PC-9 (cell line): ENCODE measurements at regions not wholly inside any gene's neighbourhood (a gene's known extent, or its start where the extent isn't known, plus 50 kb on each side); places are given as distances from the start of the nearest gene placed in this dataset.

Experiments used
- BruUV-seq: library from RNA; stranded (reverse); fragments of 400-500 nt; replicated peaks from 2 replicates; lab custom pipeline; 2021; lab: Mats Ljungman, UMichigan
- CTCF ChIA-PET: fragments of 300-600 bp; sonication (Branson Sonifier 250); formaldehyde crosslinking; loops from one replicate; lab custom pipeline; 2022; ENCODE audit warnings: antibody characterized with exemption; lab: Charles Lee
- POLR2A ChIA-PET: fragments of 300-600 bp; sonication (Branson Sonifier 250); formaldehyde crosslinking; loops from one replicate; lab custom pipeline; 2022; ENCODE audit warnings: antibody characterized with exemption; ENCODE audit not compliant: unreplicated experiment; lab: Charles Lee
- DNase-seq, 2 experiments: peaks; one replicate each; pipeline versions ENCODE4 v3.0.0 to v3.0.0-alpha.2; 2015 to 2022; ENCODE audit warnings: mixed read lengths in 1 of 2
- H2AFZ ChIP-seq: fragments of 200-600 bp; sonication (generic); 2 replicates; pipeline ENCODE4 v1.8.1; 2017; ENCODE audit warnings: antibody characterized with exemption
- H3F3A ChIP-seq: fragments of 200-600 bp; sonication (generic); 2 replicates; pipeline ENCODE4 v1.8.1; 2017; ENCODE audit warnings: antibody characterized with exemption, mild to moderate bottlenecking, low read depth; ENCODE audit not compliant: insufficient read depth
- H3K27ac ChIP-seq: fragments of 200-600 bp; sonication (generic); 2 replicates; pipeline ENCODE4 v1.6.1; 2016; ENCODE audit warnings: mixed run types
- H3K27me3 ChIP-seq: fragments of 200-600 bp; sonication (generic); 2 replicates; pipeline ENCODE4 v1.6.1; 2016; ENCODE audit warnings: low read depth, mixed run types; ENCODE audit not compliant: insufficient read depth
- H3K36me3 ChIP-seq: fragments of 200-600 bp; sonication (generic); 2 replicates; pipeline ENCODE4 v1.6.1; 2016; ENCODE audit warnings: low read depth, mixed run types
- H3K4me1 ChIP-seq: fragments of 200-600 bp; sonication (generic); replicated peaks from 2 replicates; pipeline ENCODE4 v1.6.1; 2016; ENCODE audit warnings: mixed run types; ENCODE audit not compliant: insufficient read depth
- H3K4me2 ChIP-seq: fragments of 200-600 bp; sonication (generic); 2 replicates; pipeline ENCODE4 v1.6.1; 2017; ENCODE audit warnings: mixed run types
- H3K4me3 ChIP-seq: fragments of 200-600 bp; sonication (generic); 2 replicates; pipeline ENCODE4 v1.6.1; 2016; ENCODE audit warnings: mixed run types
- H3K79me2 ChIP-seq: fragments of 200-600 bp; sonication (generic); 2 replicates; pipeline ENCODE4 v1.6.1; 2017; ENCODE audit warnings: low read depth, mixed run types
- H3K9me2 ChIP-seq: fragments of 200-600 bp; sonication (generic); 2 replicates; pipeline ENCODE4 v1.8.1; 2017; ENCODE audit warnings: mild to moderate bottlenecking; ENCODE audit not compliant: insufficient read depth
- H3K9me3 ChIP-seq: fragments of 200-600 bp; sonication (generic); 2 replicates; pipeline ENCODE4 v1.8.1; 2016; ENCODE audit warnings: low read depth; ENCODE audit not compliant: insufficient read depth
- H4K20me1 ChIP-seq: fragments of 200-600 bp; sonication (generic); 2 replicates; pipeline ENCODE4 v1.8.1; 2017; ENCODE audit not compliant: insufficient read depth
- EZH2 ChIP-seq: fragments of 200-600 bp; sonication (generic); IDR thresholded peaks from 2 replicates; pipeline ENCODE4 v1.8.0; 2017; ENCODE audit warnings: antibody characterized with exemption, low read depth
- intact Hi-C: fragments of 100-400 bp; cut with micrococcal nuclease; formaldehyde crosslinking; loops from one replicate; pipeline ENCODE4 v1.10.0; 2022; ENCODE audit not compliant: unreplicated experiment
- TF ChIP-seq, protein P1 (sequence below): fragments of 200-600 bp; sonication (generic); conservative IDR thresholded peaks from 2 replicates; pipeline ENCODE4 v1.6.1; 2017; ENCODE audit warnings: mixed run types, antibody characterized with exemption, mild to moderate bottlenecking, moderate library complexity

DNA sequence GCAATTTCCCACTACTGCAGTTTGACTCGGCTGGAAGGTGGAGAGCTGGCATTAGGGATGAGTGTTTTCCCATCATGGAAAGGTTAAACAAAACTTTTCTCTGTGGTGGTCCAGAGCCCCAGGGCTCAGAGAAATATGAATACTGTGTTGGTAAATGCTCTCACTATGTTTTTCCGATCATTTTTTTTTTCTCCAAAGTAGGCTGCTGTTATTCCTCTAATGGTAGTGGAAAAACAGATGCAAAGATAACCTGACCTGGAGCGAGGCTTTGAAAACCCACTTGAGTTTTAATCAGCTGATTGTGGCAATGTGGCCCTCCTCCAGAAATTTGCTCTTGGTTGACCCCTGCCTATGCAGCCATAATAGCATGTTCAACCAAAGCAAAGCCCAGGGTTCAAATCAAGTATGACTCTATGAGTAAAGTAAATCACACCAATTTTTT is 320.8 kb upstream of the CTNNB1 start:
- no peaks in the 10 kb centered on the region for H3K79me2 ChIP-seq
- H2AFZ ChIP-seq, result no peak overlapping the region
- no peaks in the 10 kb centered on the region for H3K9me2 ChIP-seq
- ChIA-PET CTCF (no interaction called here), POLR2A (no interaction called here)
- no peaks in the 10 kb centered on the region for H3K4me1 ChIP-seq
- no peak overlapping the region for H3K4me2 ChIP-seq
- H3K27ac ChIP-seq, result no peak overlapping the region
- TF ChIP-seq, protein P1, sequence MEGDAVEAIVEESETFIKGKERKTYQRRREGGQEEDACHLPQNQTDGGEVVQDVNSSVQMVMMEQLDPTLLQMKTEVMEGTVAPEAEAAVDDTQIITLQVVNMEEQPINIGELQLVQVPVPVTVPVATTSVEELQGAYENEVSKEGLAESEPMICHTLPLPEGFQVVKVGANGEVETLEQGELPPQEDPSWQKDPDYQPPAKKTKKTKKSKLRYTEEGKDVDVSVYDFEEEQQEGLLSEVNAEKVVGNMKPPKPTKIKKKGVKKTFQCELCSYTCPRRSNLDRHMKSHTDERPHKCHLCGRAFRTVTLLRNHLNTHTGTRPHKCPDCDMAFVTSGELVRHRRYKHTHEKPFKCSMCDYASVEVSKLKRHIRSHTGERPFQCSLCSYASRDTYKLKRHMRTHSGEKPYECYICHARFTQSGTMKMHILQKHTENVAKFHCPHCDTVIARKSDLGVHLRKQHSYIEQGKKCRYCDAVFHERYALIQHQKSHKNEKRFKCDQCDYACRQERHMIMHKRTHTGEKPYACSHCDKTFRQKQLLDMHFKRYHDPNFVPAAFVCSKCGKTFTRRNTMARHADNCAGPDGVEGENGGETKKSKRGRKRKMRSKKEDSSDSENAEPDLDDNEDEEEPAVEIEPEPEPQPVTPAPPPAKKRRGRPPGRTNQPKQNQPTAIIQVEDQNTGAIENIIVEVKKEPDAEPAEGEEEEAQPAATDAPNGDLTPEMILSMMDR, result no peak
- no peak for TF ChIP-seq EZH2
- H3K9me3 ChIP-seq, result no peaks in the 10 kb centered on the region
- intact Hi-C loops, result no loop called here
- no TSS peak for BruUV-seq
- H3K27me3 ChIP-seq, result no peaks in the 10 kb centered on the region
- no peak overlapping the region for H3K4me3 ChIP-seq
- DNase-seq, result no peak
- no peaks in the 10 kb centered on the region for H3K36me3 ChIP-seq
- H4K20me1 ChIP-seq, result no peaks in the 10 kb centered on the region
- no peaks in the 10 kb centered on the region for H3F3A ChIP-seq

DNA sequence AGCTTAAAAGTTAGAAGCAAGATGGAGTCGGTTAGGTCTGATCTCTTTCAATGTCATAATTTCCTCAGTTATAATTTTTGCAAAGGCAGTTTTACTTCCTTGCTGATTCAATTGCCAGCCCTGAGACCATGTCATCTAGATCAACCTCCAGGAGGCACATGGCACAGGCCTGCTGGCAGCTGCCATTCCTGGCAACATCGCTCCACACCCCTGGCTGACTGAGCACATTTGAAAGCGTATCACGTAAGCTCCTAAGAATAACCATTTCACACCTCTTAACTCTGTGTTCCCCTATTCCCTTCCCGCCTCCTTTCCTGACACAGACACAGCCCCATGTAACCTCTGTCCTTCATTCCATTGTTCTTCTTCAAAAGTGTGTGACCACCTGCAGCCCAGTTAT is 313.9 kb upstream of the CTNNB1 start:
- no peak for TF ChIP-seq EZH2
- TF ChIP-seq, protein P1, result no peak
- no peak overlapping the region for H3K4me3 ChIP-seq
- no peaks in the 10 kb centered on the region for H3F3A ChIP-seq
- H3K79me2 ChIP-seq, result no peaks in the 10 kb centered on the region
- no peak for DNase-seq
- H3K9me3 ChIP-seq, result no peaks in the 10 kb centered on the region
- BruUV-seq, result no TSS peak
- no peak overlapping the region for H3K27ac ChIP-seq
- H4K20me1 ChIP-seq, result no peaks in the 10 kb centered on the region
- H3K9me2 ChIP-seq, result no peaks in the 10 kb centered on the region
- ChIA-PET POLR2A (no interaction called here), CTCF (no interaction called here)
- no peak overlapping the region for H3K4me2 ChIP-seq
- intact Hi-C loops, result no loop called here
- H3K36me3 ChIP-seq, result no peaks in the 10 kb centered on the region
- no peak overlapping the region for H2AFZ ChIP-seq
- no peaks in the 10 kb centered on the region for H3K27me3 ChIP-seq
- H3K4me1 ChIP-seq, result peaks cover 8% of the 10 kb centered on the region

DNA sequence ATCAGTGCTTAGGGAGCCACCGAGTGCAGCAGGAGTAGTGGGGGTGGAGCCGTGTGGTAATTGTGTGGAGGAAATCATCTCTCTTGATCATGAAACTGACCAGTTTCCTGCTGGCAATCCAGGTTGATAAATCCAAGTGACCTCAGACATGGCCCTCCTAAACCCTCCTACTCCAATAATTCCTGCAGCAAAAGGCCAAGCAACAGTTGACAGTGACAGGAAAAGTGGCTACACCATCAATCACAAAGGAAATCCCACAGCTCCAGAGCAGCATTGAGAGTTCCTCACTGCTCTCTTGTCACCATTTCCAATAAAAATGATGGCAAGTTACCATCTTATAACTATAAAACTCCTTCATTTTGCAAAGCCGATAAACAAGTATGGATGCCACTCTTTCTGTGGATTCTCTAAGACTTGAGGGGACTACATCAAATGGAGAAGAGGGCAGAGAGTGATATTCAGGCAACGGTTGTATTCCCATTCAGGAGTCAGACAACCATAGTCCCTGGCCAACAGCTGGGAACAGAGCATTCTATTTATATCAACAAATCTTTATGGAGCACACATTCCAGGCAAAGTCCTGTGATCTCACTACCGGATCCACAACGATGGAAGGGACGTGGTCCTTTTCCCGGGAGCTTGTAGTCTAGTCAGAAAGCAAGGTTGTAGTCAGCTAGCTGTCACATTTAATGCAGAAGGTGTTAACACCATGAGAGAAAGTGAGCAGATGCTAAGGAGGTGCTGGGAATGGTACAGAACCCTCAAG is 312.5 kb upstream of the CTNNB1 start:
- no peak for DNase-seq
- intact Hi-C loops, result no loop called here
- no peak overlapping the region for H3K27ac ChIP-seq
- no peak overlapping the region for H3K4me2 ChIP-seq
- no peaks in the 10 kb centered on the region for H4K20me1 ChIP-seq
- BruUV-seq, result no TSS peak
- H2AFZ ChIP-seq, result no peak overlapping the region
- H3F3A ChIP-seq, result no peaks in the 10 kb centered on the region
- no peaks in the 10 kb centered on the region for H3K79me2 ChIP-seq
- H3K27me3 ChIP-seq, result no peaks in the 10 kb centered on the region
- peaks cover 8% of the 10 kb centered on the region for H3K4me1 ChIP-seq
- no peak overlapping the region for H3K4me3 ChIP-seq
- no peaks in the 10 kb centered on the region for H3K9me2 ChIP-seq
- no peaks in the 10 kb centered on the region for H3K36me3 ChIP-seq
- ChIA-PET POLR2A (no interaction called here), CTCF (no interaction called here)
- TF ChIP-seq, protein P1, result no peak
- TF ChIP-seq EZH2, result no peak
- H3K9me3 ChIP-seq, result no peaks in the 10 kb centered on the region
